ENCODE measurements at regions not wholly inside any gene's neighbourhood (a gene's known extent, or its start where the extent isn't known, plus 50 kb on each side); places are given as distances from the start of the nearest gene placed in this dataset.

GRCh38 chr1:116203181-116203723 lies 92.1 kb downstream of the MAB21L3 start:
- Histone ChIP-seq H4K20me1 (replicated peaks; ENCODE audit: insufficient read depth) (no peaks in the 10 kb centered on the region), H3K4me3 (no peak overlapping the region), H3K27me3 (ENCODE audit: insufficient read depth) (no peaks in the 10 kb centered on the region), H3K79me2 (replicated peaks; ENCODE audit: insufficient read depth) (no peaks in the 10 kb centered on the region), H3K36me3 (ENCODE audit: insufficient read depth) (no peaks in the 10 kb centered on the region), H2AFZ (no peak overlapping the region), H3K4me2 (no peak overlapping the region), H3K4me1 (ENCODE audit: insufficient read depth) (no peaks in the 10 kb centered on the region), H3F3A (replicated peaks; ENCODE audit: low read depth) (no peaks in the 10 kb centered on the region), H3K9me2 (ENCODE audit: insufficient read depth) (peaks cover 12% of the 10 kb centered on the region; the same call in 1 of the 2 replicates), H3K27ac (ENCODE audit: low read depth) (no peak overlapping the region)
- TF ChIP-seq CREB1 (CRISPR knock-in tag; IDR thresholded peaks at IDR 0.05; ENCODE audit: low read depth) (no peak), NANOG (IDR thresholded peaks at IDR 0.05; ENCODE audit: borderline replicate concordance) (no peak), ZNF114 (CRISPR knock-in tag; IDR thresholded peaks at IDR 0.05) (no peak), ZNF331 (CRISPR knock-in tag; IDR thresholded peaks at IDR 0.05; ENCODE audit: low read depth) (no peak)
- TF ChIP-seq, protein P1, sequence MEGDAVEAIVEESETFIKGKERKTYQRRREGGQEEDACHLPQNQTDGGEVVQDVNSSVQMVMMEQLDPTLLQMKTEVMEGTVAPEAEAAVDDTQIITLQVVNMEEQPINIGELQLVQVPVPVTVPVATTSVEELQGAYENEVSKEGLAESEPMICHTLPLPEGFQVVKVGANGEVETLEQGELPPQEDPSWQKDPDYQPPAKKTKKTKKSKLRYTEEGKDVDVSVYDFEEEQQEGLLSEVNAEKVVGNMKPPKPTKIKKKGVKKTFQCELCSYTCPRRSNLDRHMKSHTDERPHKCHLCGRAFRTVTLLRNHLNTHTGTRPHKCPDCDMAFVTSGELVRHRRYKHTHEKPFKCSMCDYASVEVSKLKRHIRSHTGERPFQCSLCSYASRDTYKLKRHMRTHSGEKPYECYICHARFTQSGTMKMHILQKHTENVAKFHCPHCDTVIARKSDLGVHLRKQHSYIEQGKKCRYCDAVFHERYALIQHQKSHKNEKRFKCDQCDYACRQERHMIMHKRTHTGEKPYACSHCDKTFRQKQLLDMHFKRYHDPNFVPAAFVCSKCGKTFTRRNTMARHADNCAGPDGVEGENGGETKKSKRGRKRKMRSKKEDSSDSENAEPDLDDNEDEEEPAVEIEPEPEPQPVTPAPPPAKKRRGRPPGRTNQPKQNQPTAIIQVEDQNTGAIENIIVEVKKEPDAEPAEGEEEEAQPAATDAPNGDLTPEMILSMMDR (conservative IDR thresholded peaks at IDR 0.05; ENCODE audit: low read depth in 2 of 2) = 0 out of 4 replicates have a peak, but pooled peaks have one; percentile 10 to 17
- ATAC-seq (peak; percentile 38; the same call in 2 of the 3 replicates), DNase-seq (ENCODE audit: low spot score) (peak; percentile 20)
- Mint-ChIP-seq H3K27me3 (ENCODE audit: insufficient read depth, low read depth, poor library complexity) (peaks cover 3% of the 10 kb centered on the region), H3K4me1 (no peaks in the 10 kb centered on the region), H3K27ac (no peak overlapping the region), H3K9me3 (no peaks in the 10 kb centered on the region; the same call in 2 of the 3 replicates), H3K36me3 (ENCODE audit: low read depth) (no peaks in the 10 kb centered on the region), H3K4me3 (no peak overlapping the region)

DNA sequence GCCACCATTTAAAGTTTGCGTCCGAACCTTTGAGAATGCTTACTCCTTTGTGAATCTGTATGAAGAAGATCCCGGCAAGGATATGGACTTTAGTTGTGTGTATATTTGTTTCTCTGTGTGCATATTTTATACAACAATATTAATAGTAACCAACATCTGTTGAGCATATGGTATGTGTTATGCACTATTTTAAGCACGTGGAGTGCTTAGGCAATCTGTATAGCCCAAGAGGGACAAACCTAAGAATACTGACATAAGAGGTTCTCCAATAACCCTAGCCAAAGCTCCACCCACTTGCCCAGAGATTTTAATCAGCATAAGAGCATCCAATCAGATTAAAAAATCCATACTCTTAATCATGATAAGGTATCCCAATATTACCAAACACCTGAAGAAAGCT lies 92.7 kb downstream of the MAB21L3 start:
- H3K4me1 Mint-ChIP-seq = no peaks in the 10 kb centered on the region
- TF ChIP-seq STAT1 (IDR thresholded peaks at IDR 0.05; ENCODE audit: unreplicated experiment) = no peak
- no peak for TF ChIP-seq EZH2phosphoT487 (IDR thresholded peaks at IDR 0.05; ENCODE audit: unreplicated experiment)
- no peak for TF ChIP-seq JUNB (IDR thresholded peaks at IDR 0.05; ENCODE audit: unreplicated experiment)
- no peak for TF ChIP-seq POLR2AphosphoS5 (IDR thresholded peaks at IDR 0.05; ENCODE audit: low read depth)
- TF ChIP-seq, protein P2, sequence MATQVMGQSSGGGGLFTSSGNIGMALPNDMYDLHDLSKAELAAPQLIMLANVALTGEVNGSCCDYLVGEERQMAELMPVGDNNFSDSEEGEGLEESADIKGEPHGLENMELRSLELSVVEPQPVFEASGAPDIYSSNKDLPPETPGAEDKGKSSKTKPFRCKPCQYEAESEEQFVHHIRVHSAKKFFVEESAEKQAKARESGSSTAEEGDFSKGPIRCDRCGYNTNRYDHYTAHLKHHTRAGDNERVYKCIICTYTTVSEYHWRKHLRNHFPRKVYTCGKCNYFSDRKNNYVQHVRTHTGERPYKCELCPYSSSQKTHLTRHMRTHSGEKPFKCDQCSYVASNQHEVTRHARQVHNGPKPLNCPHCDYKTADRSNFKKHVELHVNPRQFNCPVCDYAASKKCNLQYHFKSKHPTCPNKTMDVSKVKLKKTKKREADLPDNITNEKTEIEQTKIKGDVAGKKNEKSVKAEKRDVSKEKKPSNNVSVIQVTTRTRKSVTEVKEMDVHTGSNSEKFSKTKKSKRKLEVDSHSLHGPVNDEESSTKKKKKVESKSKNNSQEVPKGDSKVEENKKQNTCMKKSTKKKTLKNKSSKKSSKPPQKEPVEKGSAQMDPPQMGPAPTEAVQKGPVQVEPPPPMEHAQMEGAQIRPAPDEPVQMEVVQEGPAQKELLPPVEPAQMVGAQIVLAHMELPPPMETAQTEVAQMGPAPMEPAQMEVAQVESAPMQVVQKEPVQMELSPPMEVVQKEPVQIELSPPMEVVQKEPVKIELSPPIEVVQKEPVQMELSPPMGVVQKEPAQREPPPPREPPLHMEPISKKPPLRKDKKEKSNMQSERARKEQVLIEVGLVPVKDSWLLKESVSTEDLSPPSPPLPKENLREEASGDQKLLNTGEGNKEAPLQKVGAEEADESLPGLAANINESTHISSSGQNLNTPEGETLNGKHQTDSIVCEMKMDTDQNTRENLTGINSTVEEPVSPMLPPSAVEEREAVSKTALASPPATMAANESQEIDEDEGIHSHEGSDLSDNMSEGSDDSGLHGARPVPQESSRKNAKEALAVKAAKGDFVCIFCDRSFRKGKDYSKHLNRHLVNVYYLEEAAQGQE (IDR thresholded peaks at IDR 0.05; ENCODE audit: unreplicated experiment) = no peak
- no peak for TF ChIP-seq ETS1 (IDR thresholded peaks at IDR 0.05)
- TF ChIP-seq EZH2 (IDR thresholded peaks at IDR 0.05; ENCODE audit: low read depth, unreplicated experiment) = no peak
- TF ChIP-seq ZNF331 (CRISPR knock-in tag; IDR thresholded peaks at IDR 0.05; ENCODE audit: low read depth) = no peak
- no peak for TF ChIP-seq ZNF114 (CRISPR knock-in tag; IDR thresholded peaks at IDR 0.05)
- TF ChIP-seq, protein P1 (conservative IDR thresholded peaks at IDR 0.05; ENCODE audit: low read depth in 2 of 2) = no peak

More for the DNA sequence above, 92.7 kb downstream of the MAB21L3 start:
- H3K79me2 ChIP-seq (replicated peaks; ENCODE audit: insufficient read depth) = no peaks in the 10 kb centered on the region
- H3K4me3 ChIP-seq = no peak overlapping the region
- H4K20me1 ChIP-seq (replicated peaks; ENCODE audit: insufficient read depth) = no peaks in the 10 kb centered on the region
- peaks cover 12% of the 10 kb centered on the region; the same call in 1 of the 2 replicates for H3K9me2 ChIP-seq (ENCODE audit: insufficient read depth)
- DNase-seq (ENCODE audit: low spot score) (no peak), ATAC-seq (no peak)
- H3F3A ChIP-seq (replicated peaks; ENCODE audit: low read depth) = no peaks in the 10 kb centered on the region
- H2AFZ ChIP-seq = no peak overlapping the region
- no peak overlapping the region for H3K4me3 Mint-ChIP-seq
- H3K36me3 Mint-ChIP-seq (ENCODE audit: low read depth) = no peaks in the 10 kb centered on the region
- no peaks in the 10 kb centered on the region for H3K4me1 ChIP-seq (ENCODE audit: insufficient read depth)
- H3K27ac ChIP-seq (ENCODE audit: low read depth) = no peak overlapping the region
- no peaks in the 10 kb centered on the region; the same call in 2 of the 3 replicates for H3K9me3 Mint-ChIP-seq
- H3K4me2 ChIP-seq = no peak overlapping the region
- no peaks in the 10 kb centered on the region for H3K36me3 ChIP-seq (ENCODE audit: insufficient read depth)
- peaks cover 3% of the 10 kb centered on the region for H3K27me3 Mint-ChIP-seq (ENCODE audit: insufficient read depth, low read depth, poor library complexity)
- H3K27me3 ChIP-seq (ENCODE audit: insufficient read depth) = no peaks in the 10 kb centered on the region
- no peak overlapping the region for H3K27ac Mint-ChIP-seq
